ENCODE measurements at regions not wholly inside any gene's neighbourhood (a gene's known extent, or its start where the extent isn't known, plus 50 kb on each side); places are given as distances from the start of the nearest gene placed in this dataset.
A peak's percentile ranks its signal among the peaks of the same experiment; 100 is the strongest.

DNA sequence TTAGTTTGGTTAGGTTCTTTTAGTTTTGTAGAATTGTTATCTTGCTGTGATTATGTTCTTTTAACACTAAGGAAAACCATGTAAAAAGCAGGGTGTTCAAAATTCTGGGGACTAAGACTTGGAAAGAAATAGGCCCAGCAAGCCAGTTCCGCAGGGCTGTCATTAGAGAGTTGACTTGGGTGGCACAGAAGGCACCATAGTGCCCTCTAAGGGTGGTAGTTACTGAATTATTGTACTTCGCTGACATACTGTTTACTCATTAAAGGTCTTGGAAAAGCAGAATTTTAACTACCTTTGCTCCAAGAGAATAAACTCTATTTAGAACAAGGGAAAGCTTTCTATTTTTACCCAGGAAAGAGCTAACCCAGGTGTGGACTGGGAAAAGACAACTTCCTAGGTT, 86.5 kb downstream of the OTUD1 start:
- no peaks in the 10 kb centered on the region for H3K27me3 ChIP-seq (ENCODE audit: insufficient read depth, low read length)
- H3K23ac ChIP-seq (ENCODE audit: low read length) = no peak overlapping the region
- no peak overlapping the region for H2AK5ac ChIP-seq (ENCODE audit: low read length)
- H3K79me1 ChIP-seq (ENCODE audit: low read length) = no peaks in the 10 kb centered on the region
- no peak overlapping the region for H4K8ac ChIP-seq (ENCODE audit: low read depth, low read length)
- peak in 1 of 2 donors; percentile 47 for DNase-seq
- H3K4me2 ChIP-seq (ENCODE audit: low read length) = no peak overlapping the region
- H2BK12ac ChIP-seq (ENCODE audit: low read length) = no peak overlapping the region
- H2AFZ ChIP-seq (ENCODE audit: insufficient read depth, low read length, poor library complexity) = no peak overlapping the region
- H2BK5ac ChIP-seq (ENCODE audit: low read depth, low read length, poor library complexity) = no peak overlapping the region
- H3K79me2 ChIP-seq (ENCODE audit: control insufficient read depth, insufficient read depth, low read length, poor library complexity) = no peaks in the 10 kb centered on the region
- no peak overlapping the region for H3K27ac ChIP-seq (ENCODE audit: low read depth, low read length)
- H3K18ac ChIP-seq (ENCODE audit: low read length) = no peak overlapping the region
- H3K36me3 ChIP-seq (ENCODE audit: control insufficient read depth in 1 of 2, insufficient read depth in 2 of 2, low read length in 2 of 2) = no peaks in the 10 kb centered on the region
- WGBS (ENCODE audit: extremely low coverage, insufficient coverage, insufficient read length) = no CpG with 5 or more reads among the region's 2 CpGs
- H4K91ac ChIP-seq (ENCODE audit: low read depth, low read length) = no peak overlapping the region
- no peak overlapping the region for H2BK120ac ChIP-seq (ENCODE audit: insufficient read depth, low read length, poor library complexity)
- H3K4ac ChIP-seq (ENCODE audit: low read depth, low read length) = no peak overlapping the region
- H3K9ac ChIP-seq (ENCODE audit: low read length) = no peak overlapping the region
- H3K14ac ChIP-seq (ENCODE audit: low read length) = no peak overlapping the region
- H4K12ac ChIP-seq (ENCODE audit: low read depth, low read length) = no peak overlapping the region
- H3K4me3 ChIP-seq (ENCODE audit: low read depth, low read length) = no peak overlapping the region
- H3K9me3 ChIP-seq (ENCODE audit: insufficient read depth, low read depth, low read length) = no peaks in the 10 kb centered on the region
- H3K4me1 ChIP-seq (ENCODE audit: control insufficient read depth in 1 of 2, insufficient read depth in 2 of 2, low read length in 2 of 2) = no peaks in the 10 kb centered on the region

- Histone ChIP-seq H4K12ac (ENCODE audit: low read depth, low read length) (no peak overlapping the region), H4K91ac (ENCODE audit: low read depth, low read length) (no peak overlapping the region), H2BK12ac (ENCODE audit: low read length) (no peak overlapping the region), H3K14ac (ENCODE audit: low read length) (no peak overlapping the region), H3K23ac (ENCODE audit: low read length) (no peak overlapping the region), H3K27ac (ENCODE audit: low read depth, low read length) (no peak overlapping the region), H4K8ac (ENCODE audit: low read depth, low read length) (no peak overlapping the region), H2AK5ac (ENCODE audit: low read length) (no peak overlapping the region), H3K4me2 (ENCODE audit: low read length) (no peak overlapping the region), H2BK120ac (ENCODE audit: insufficient read depth, low read length, poor library complexity) (no peak overlapping the region), H3K4me3 (ENCODE audit: low read depth, low read length) (no peak overlapping the region), H2BK5ac (ENCODE audit: low read depth, low read length, poor library complexity) (no peak overlapping the region), H3K9ac (ENCODE audit: low read length) (no peak overlapping the region), H3K18ac (ENCODE audit: low read length) (no peak overlapping the region), H3K79me1 (ENCODE audit: low read length) (no peaks in the 10 kb centered on the region), H3K36me3 (ENCODE audit: control insufficient read depth in 1 of 2, insufficient read depth in 2 of 2, low read length in 2 of 2) (no peaks in the 10 kb centered on the region), H3K9me3 (ENCODE audit: insufficient read depth, low read depth, low read length) (no peaks in the 10 kb centered on the region), H2AFZ (ENCODE audit: insufficient read depth, low read length, poor library complexity) (no peak overlapping the region), H3K4ac (ENCODE audit: low read depth, low read length) (no peak overlapping the region), H3K4me1 (ENCODE audit: control insufficient read depth in 1 of 2, insufficient read depth in 2 of 2, low read length in 2 of 2) (no peaks in the 10 kb centered on the region), H3K27me3 (ENCODE audit: insufficient read depth, low read length) (no peaks in the 10 kb centered on the region), H3K79me2 (ENCODE audit: control insufficient read depth, insufficient read depth, low read length, poor library complexity) (no peaks in the 10 kb centered on the region)
- DNase-seq = no peak
- no CpG with 5 or more reads among the region's 2 CpGs for whole genome bisulfite sequencing (ENCODE audit: extremely low coverage, insufficient coverage, insufficient read length)
Observed at GRCh38 chr10:23528419-23528818, 89.5 kb downstream of the OTUD1 start.

- Histone ChIP-seq H3K27me3 (ENCODE audit: insufficient read depth, low read length) (no peaks in the 10 kb centered on the region), H3K4me3 (ENCODE audit: low read depth, low read length) (no peak overlapping the region), H3K4me2 (ENCODE audit: low read length) (no peak overlapping the region), H4K12ac (ENCODE audit: low read depth, low read length) (no peak overlapping the region), H3K27ac (ENCODE audit: low read depth, low read length) (no peak overlapping the region), H2BK12ac (ENCODE audit: low read length) (no peak overlapping the region), H3K79me2 (ENCODE audit: control insufficient read depth, insufficient read depth, low read length, poor library complexity) (no peaks in the 10 kb centered on the region), H3K18ac (ENCODE audit: low read length) (no peak overlapping the region), H2AK5ac (ENCODE audit: low read length) (no peak overlapping the region), H4K91ac (ENCODE audit: low read depth, low read length) (no peak overlapping the region), H2BK5ac (ENCODE audit: low read depth, low read length, poor library complexity) (no peak overlapping the region), H4K8ac (ENCODE audit: low read depth, low read length) (no peak overlapping the region), H3K14ac (ENCODE audit: low read length) (no peak overlapping the region), H3K23ac (ENCODE audit: low read length) (no peak overlapping the region), H3K4me1 (ENCODE audit: control insufficient read depth in 1 of 2, insufficient read depth in 2 of 2, low read length in 2 of 2) (no peaks in the 10 kb centered on the region), H3K36me3 (ENCODE audit: control insufficient read depth in 1 of 2, insufficient read depth in 2 of 2, low read length in 2 of 2) (no peaks in the 10 kb centered on the region), H2AFZ (ENCODE audit: insufficient read depth, low read length, poor library complexity) (no peak overlapping the region), H3K9me3 (ENCODE audit: insufficient read depth, low read depth, low read length) (no peaks in the 10 kb centered on the region), H3K79me1 (ENCODE audit: low read length) (no peaks in the 10 kb centered on the region), H2BK120ac (ENCODE audit: insufficient read depth, low read length, poor library complexity) (no peak overlapping the region), H3K9ac (ENCODE audit: low read length) (no peak overlapping the region), H3K4ac (ENCODE audit: low read depth, low read length) (no peak overlapping the region)
- DNase-seq = no peak
- WGBS (ENCODE audit: extremely low coverage, insufficient coverage, insufficient read length) = no CpG with 5 or more reads among the region's 5 CpGs
Observed at GRCh38 chr10:23529625-23530024, 90.8 kb downstream of the OTUD1 start.

DNA sequence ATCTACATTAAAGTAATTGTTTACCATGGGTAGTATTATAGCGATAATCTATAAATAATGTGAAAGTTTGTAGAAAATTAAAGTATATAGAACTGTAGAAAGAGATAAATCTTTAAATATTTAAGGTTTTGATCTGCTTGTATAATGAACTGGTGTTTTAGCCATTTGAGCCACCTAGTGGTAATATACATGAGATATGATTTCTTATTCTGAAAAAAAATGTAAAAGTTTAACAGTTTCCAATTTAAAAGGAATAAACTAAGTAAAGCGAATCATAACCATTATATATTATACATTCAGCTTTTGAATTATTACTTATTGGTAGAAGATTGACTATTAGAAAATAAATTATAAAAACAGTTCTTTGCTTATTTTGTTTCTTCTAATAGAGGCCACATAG, 91.2 kb downstream of the OTUD1 start:
- no peaks in the 10 kb centered on the region for H3K79me1 ChIP-seq (ENCODE audit: low read length)
- no peaks in the 10 kb centered on the region for H3K79me2 ChIP-seq (ENCODE audit: control insufficient read depth, insufficient read depth, low read length, poor library complexity)
- H3K4ac ChIP-seq (ENCODE audit: low read depth, low read length) = no peak overlapping the region
- WGBS (ENCODE audit: extremely low coverage, insufficient coverage, insufficient read length) = no CpG with 5 or more reads among the region's 2 CpGs
- H2BK12ac ChIP-seq (ENCODE audit: low read length) = no peak overlapping the region
- no peak overlapping the region for H4K8ac ChIP-seq (ENCODE audit: low read depth, low read length)
- no peak overlapping the region for H2AFZ ChIP-seq (ENCODE audit: insufficient read depth, low read length, poor library complexity)
- no peak overlapping the region for H3K4me3 ChIP-seq (ENCODE audit: low read depth, low read length)
- H3K27me3 ChIP-seq (ENCODE audit: insufficient read depth, low read length) = no peaks in the 10 kb centered on the region
- H3K14ac ChIP-seq (ENCODE audit: low read length) = no peak overlapping the region
- H2BK120ac ChIP-seq (ENCODE audit: insufficient read depth, low read length, poor library complexity) = no peak overlapping the region
- H3K9ac ChIP-seq (ENCODE audit: low read length) = no peak overlapping the region
- no peak overlapping the region for H3K18ac ChIP-seq (ENCODE audit: low read length)
- no peak overlapping the region for H2BK5ac ChIP-seq (ENCODE audit: low read depth, low read length, poor library complexity)
- peak in 1 of 2 donors; percentile 44 for DNase-seq
- H3K27ac ChIP-seq (ENCODE audit: low read depth, low read length) = no peak overlapping the region
- H3K4me2 ChIP-seq (ENCODE audit: low read length) = no peak overlapping the region
- H3K9me3 ChIP-seq (ENCODE audit: insufficient read depth, low read depth, low read length) = no peaks in the 10 kb centered on the region
- H2AK5ac ChIP-seq (ENCODE audit: low read length) = no peak overlapping the region
- no peak overlapping the region for H3K23ac ChIP-seq (ENCODE audit: low read length)
- H4K12ac ChIP-seq (ENCODE audit: low read depth, low read length) = no peak overlapping the region
- no peaks in the 10 kb centered on the region for H3K36me3 ChIP-seq (ENCODE audit: control insufficient read depth in 1 of 2, insufficient read depth in 2 of 2, low read length in 2 of 2)
- no peaks in the 10 kb centered on the region for H3K4me1 ChIP-seq (ENCODE audit: control insufficient read depth in 1 of 2, insufficient read depth in 2 of 2, low read length in 2 of 2)
- no peak overlapping the region for H4K91ac ChIP-seq (ENCODE audit: low read depth, low read length)

All from trophoblast cell (in vitro differentiated cells and primary cell).